Right kidney (tissue), 1 donor: ENCODE measurements at regions not wholly inside any gene's neighbourhood (a gene's known extent, or its start where the extent isn't known, plus 50 kb on each side); places are given as distances from the start of the nearest gene placed in this dataset.

ENCODE experiments used
- DNase-seq: peaks from one replicate; pipeline ENCODE4 v3.0.0-alpha.2; 2016

GRCh38 chr2:217687771-217688170, 315.0 kb downstream of the TNS1 start:
- no peak for DNase-seq

- DNase-seq, result no peak
Observed at GRCh38 chr2:217685255-217685605, 317.6 kb downstream of the TNS1 start.

- DNase-seq, result no peak
Observed at GRCh38 chr2:217684431-217685254, 318.2 kb downstream of the TNS1 start.

GRCh38 chr2:217683106-217683870, 319.5 kb downstream of the TNS1 start:
- DNase-seq, result no peak

GRCh38 chr2:217681791-217682190, 321.0 kb downstream of the TNS1 start:
- DNase-seq, result no peak

- DNase-seq, result no peak
Observed at GRCh38 chr2:217680381-217680780, 322.4 kb downstream of the TNS1 start.

- no peak for DNase-seq
Observed at GRCh38 chr2:217673627-217674026, 329.2 kb downstream of the TNS1 start.

- no peak for DNase-seq
Observed at GRCh38 chr2:217672472-217672871, 330.3 kb downstream of the TNS1 start.

GRCh38 chr2:217671871-217672270, 330.9 kb downstream of the TNS1 start:
- DNase-seq, result no peak

GRCh38 chr2:217671075-217671474, 331.7 kb downstream of the TNS1 start:
- no peak for DNase-seq

- no peak for DNase-seq
Observed at GRCh38 chr2:217669831-217670230, 333.0 kb downstream of the TNS1 start.

- DNase-seq, result no peak
Observed at GRCh38 chr2:217667512-217667911, 335.3 kb downstream of the TNS1 start.

- DNase-seq, result no peak
Observed at GRCh38 chr2:217667035-217667434, 335.8 kb downstream of the TNS1 start.

- no peak for DNase-seq
Observed at GRCh38 chr2:217666338-217666737, 336.5 kb downstream of the TNS1 start.

GRCh38 chr2:217664761-217665160, 338.0 kb downstream of the TNS1 start:
- no peak for DNase-seq

- DNase-seq, result no peak
Observed at GRCh38 chr2:217662984-217663602, 339.7 kb downstream of the TNS1 start.

GRCh38 chr2:217661378-217661777, 341.4 kb downstream of the TNS1 start:
- no peak for DNase-seq

- no peak for DNase-seq
Observed at GRCh38 chr2:217660423-217660822, 342.4 kb downstream of the TNS1 start.

GRCh38 chr2:217658806-217659205, 344.0 kb downstream of the TNS1 start:
- DNase-seq, result no peak

GRCh38 chr2:217657252-217657651, 345.5 kb downstream of the TNS1 start:
- no peak for DNase-seq

- DNase-seq, result no peak
Observed at GRCh38 chr2:217656316-217656715, 346.5 kb downstream of the TNS1 start.

- no peak for DNase-seq
Observed at GRCh38 chr2:217655651-217656050, 347.1 kb downstream of the TNS1 start.

- DNase-seq, result no peak
Observed at GRCh38 chr2:217654168-217654567, 348.6 kb downstream of the TNS1 start.
